ENCODE measurements at regions not wholly inside any gene's neighbourhood (a gene's known extent, or its start where the extent isn't known, plus 50 kb on each side); places are given as distances from the start of the nearest gene placed in this dataset.

GRCh38 chr20:22492497-22492896 is 91.9 kb downstream of the FOXA2 start:
- TF ChIP-seq EZH2 (IDR thresholded peaks at IDR 0.05; ENCODE audit: borderline replicate concordance, low read depth, low read length) (no peak), ZBTB1 (CRISPR knock-in tag; IDR thresholded peaks at IDR 0.05; ENCODE audit: borderline replicate concordance, low read depth) (no peak), ZNF239 (CRISPR knock-in tag; IDR thresholded peaks at IDR 0.05) (no peak), KLF10 (CRISPR knock-in tag; IDR thresholded peaks at IDR 0.05) (no peak), TARDBP (IDR thresholded peaks at IDR 0.05) (no peak), MAX (CRISPR knock-in tag; IDR thresholded peaks at IDR 0.05) (no peak), CREBBP (IDR thresholded peaks at IDR 0.05; ENCODE audit: low read depth, low read length) (no peak), RERE (CRISPR knock-in tag; IDR thresholded peaks at IDR 0.05; ENCODE audit: borderline replicate concordance) (no peak), RFX5 (IDR thresholded peaks at IDR 0.05; ENCODE audit: low read depth, low read length) (no peak), MCM2 (IDR thresholded peaks at IDR 0.05; ENCODE audit: low read depth) (no peak), STAT6 (CRISPR knock-in tag; IDR thresholded peaks at IDR 0.05) (no peak), ZNF445 (CRISPR knock-in tag; IDR thresholded peaks at IDR 0.05; ENCODE audit: low read depth) (no peak), CTCF (IDR thresholded peaks at IDR 0.05 in 2 of 3, conservative IDR thresholded peaks at IDR 0.05 in 1 of 3; ENCODE audit: insufficient read depth in 2 of 3, low read depth in 1 of 3, low read length in 3 of 3) (no peak)

All from K562 (cell line).